HL-60 (cell line): ENCODE measurements at regions not wholly inside any gene's neighbourhood (a gene's known extent, or its start where the extent isn't known, plus 50 kb on each side); places are given as distances from the start of the nearest gene placed in this dataset.

Experiments
- DNase-seq, 2 experiments: peaks; one replicate each; pipeline ENCODE4 v3.0.0-alpha.2; 2010 to 2020; ENCODE audit warnings: low read depth in 1 of 2, low spot score in 1 of 2
- H3K27ac ChIP-seq: fragments of 250-450 bp; sonication (Bioruptor Pico); replicated peaks from 2 replicates; pipeline ENCODE4 v1.5.1; 2020; ENCODE audit warnings: mild to moderate bottlenecking, moderate library complexity
- H3K27me3 ChIP-seq: fragments of 250-450 bp; sonication (Bioruptor Pico); 2 replicates; pipeline ENCODE4 v1.5.1; 2021; ENCODE audit warnings: mild to moderate bottlenecking, moderate library complexity; ENCODE audit not compliant: insufficient read depth, poor library complexity, severe bottlenecking
- H3K4me3 ChIP-seq: replicated peaks from 2 replicates; pipeline ENCODE4 v1.5.1; 2011; ENCODE audit warnings: mild to moderate bottlenecking, control low read depth, low read length; ENCODE audit not compliant: insufficient read depth
- GABPA ChIP-seq: IDR thresholded peaks from 2 replicates; pipeline ENCODE4 v1.6.1; 2012; ENCODE audit warnings: low read depth
- POLR2AphosphoS5 ChIP-seq: IDR thresholded peaks from 2 replicates; pipeline ENCODE4 v1.6.1; 2012; ENCODE audit warnings: low read depth
- SPI1 ChIP-seq: IDR thresholded peaks from 2 replicates; pipeline ENCODE4 v1.6.1; 2012; ENCODE audit warnings: low read depth, mild to moderate bottlenecking, borderline replicate concordance
- TF ChIP-seq, protein P1 (sequence below): IDR thresholded peaks from 2 replicates; pipeline ENCODE4 v1.6.1; 2012; ENCODE audit warnings: low read depth; ENCODE audit not compliant: insufficient replicate concordance
- TF ChIP-seq, protein P2 (sequence below): IDR thresholded peaks from one replicate; pipeline ENCODE4 v1.5.1; 2011; ENCODE audit warnings: low read length, control low read depth, inconsistent platforms; ENCODE audit not compliant: insufficient read depth

DNA sequence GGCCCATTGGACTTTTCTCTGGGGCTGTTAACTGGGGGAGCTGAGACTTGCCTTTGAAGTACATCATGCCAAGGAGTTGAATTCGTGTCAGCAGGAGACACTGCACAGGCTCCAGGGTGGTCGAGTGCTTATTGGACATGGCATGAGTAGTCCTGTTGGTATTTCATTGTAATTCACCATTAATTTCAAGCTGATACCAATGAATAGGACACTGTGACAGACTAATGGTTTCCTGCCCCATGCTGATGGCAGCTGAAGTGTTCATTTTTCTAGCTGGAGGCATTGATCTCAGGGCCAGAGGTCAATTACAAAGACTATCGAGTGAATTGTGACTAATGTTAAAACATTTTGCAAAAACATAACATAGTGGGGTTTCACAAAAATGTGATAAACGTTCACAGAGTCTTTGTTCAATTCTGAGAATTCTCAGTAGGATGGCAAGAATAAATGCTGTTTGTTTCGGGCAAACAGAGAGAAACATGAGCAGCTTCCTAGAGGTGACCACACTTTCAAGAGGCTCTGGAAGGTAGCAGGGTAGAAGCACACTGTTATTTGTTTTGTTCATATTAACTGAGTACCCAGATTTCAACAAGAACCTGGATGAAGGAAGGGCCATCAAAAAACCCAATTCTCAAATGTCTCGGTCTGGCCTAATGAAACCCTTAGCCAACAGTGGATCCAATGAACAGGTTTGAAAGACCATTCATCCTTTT, 90.6 kb upstream of the ARL4C start:
- Histone ChIP-seq H3K4me3 (no peak overlapping the region), H3K27me3 (no peaks in the 10 kb centered on the region), H3K27ac (no peak overlapping the region)
- no peak for DNase-seq
- TF ChIP-seq SPI1 = no peak
- no peak for TF ChIP-seq POLR2AphosphoS5
- TF ChIP-seq GABPA = no peak
- TF ChIP-seq, protein P1, sequence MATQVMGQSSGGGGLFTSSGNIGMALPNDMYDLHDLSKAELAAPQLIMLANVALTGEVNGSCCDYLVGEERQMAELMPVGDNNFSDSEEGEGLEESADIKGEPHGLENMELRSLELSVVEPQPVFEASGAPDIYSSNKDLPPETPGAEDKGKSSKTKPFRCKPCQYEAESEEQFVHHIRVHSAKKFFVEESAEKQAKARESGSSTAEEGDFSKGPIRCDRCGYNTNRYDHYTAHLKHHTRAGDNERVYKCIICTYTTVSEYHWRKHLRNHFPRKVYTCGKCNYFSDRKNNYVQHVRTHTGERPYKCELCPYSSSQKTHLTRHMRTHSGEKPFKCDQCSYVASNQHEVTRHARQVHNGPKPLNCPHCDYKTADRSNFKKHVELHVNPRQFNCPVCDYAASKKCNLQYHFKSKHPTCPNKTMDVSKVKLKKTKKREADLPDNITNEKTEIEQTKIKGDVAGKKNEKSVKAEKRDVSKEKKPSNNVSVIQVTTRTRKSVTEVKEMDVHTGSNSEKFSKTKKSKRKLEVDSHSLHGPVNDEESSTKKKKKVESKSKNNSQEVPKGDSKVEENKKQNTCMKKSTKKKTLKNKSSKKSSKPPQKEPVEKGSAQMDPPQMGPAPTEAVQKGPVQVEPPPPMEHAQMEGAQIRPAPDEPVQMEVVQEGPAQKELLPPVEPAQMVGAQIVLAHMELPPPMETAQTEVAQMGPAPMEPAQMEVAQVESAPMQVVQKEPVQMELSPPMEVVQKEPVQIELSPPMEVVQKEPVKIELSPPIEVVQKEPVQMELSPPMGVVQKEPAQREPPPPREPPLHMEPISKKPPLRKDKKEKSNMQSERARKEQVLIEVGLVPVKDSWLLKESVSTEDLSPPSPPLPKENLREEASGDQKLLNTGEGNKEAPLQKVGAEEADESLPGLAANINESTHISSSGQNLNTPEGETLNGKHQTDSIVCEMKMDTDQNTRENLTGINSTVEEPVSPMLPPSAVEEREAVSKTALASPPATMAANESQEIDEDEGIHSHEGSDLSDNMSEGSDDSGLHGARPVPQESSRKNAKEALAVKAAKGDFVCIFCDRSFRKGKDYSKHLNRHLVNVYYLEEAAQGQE = no peak
- TF ChIP-seq, protein P2, sequence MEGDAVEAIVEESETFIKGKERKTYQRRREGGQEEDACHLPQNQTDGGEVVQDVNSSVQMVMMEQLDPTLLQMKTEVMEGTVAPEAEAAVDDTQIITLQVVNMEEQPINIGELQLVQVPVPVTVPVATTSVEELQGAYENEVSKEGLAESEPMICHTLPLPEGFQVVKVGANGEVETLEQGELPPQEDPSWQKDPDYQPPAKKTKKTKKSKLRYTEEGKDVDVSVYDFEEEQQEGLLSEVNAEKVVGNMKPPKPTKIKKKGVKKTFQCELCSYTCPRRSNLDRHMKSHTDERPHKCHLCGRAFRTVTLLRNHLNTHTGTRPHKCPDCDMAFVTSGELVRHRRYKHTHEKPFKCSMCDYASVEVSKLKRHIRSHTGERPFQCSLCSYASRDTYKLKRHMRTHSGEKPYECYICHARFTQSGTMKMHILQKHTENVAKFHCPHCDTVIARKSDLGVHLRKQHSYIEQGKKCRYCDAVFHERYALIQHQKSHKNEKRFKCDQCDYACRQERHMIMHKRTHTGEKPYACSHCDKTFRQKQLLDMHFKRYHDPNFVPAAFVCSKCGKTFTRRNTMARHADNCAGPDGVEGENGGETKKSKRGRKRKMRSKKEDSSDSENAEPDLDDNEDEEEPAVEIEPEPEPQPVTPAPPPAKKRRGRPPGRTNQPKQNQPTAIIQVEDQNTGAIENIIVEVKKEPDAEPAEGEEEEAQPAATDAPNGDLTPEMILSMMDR = no peak

GRCh38 chr2:234583331-234583730, 86.5 kb upstream of the ARL4C start:
- no peak for DNase-seq
- no peaks in the 10 kb centered on the region for H3K27me3 ChIP-seq
- no peak overlapping the region for H3K4me3 ChIP-seq
- no peak overlapping the region for H3K27ac ChIP-seq
- no peak for TF ChIP-seq POLR2AphosphoS5
- TF ChIP-seq GABPA = no peak

GRCh38 chr2:234580686-234581085, 83.8 kb upstream of the ARL4C start:
- no peak overlapping the region for H3K27ac ChIP-seq
- TF ChIP-seq SPI1 (no peak), POLR2AphosphoS5 (no peak), GABPA (no peak)
- TF ChIP-seq, protein P2 = no peak
- TF ChIP-seq, protein P1 = no peak
- DNase-seq = no peak
- H3K27me3 ChIP-seq = no peaks in the 10 kb centered on the region
- H3K4me3 ChIP-seq = no peak overlapping the region

- H3K27ac ChIP-seq = no peak overlapping the region
- no peak for DNase-seq
- H3K4me3 ChIP-seq = no peak overlapping the region
- H3K27me3 ChIP-seq = no peaks in the 10 kb centered on the region
- TF ChIP-seq POLR2AphosphoS5 (no peak), SPI1 (no peak), GABPA (no peak)
- TF ChIP-seq, protein P2 = no peak
- TF ChIP-seq, protein P1 = no peak
Measured at GRCh38 chr2:234579231-234579962, 82.5 kb upstream of the ARL4C start.
